A673 (cell line): ENCODE measurements at regions not wholly inside any gene's neighbourhood (a gene's known extent, or its start where the extent isn't known, plus 50 kb on each side); places are given as distances from the start of the nearest gene placed in this dataset.

Source experiments
- BruUV-seq: library from RNA; stranded (reverse); fragments of 400-500 nt; replicated peaks from 2 replicates; lab custom pipeline; 2021; lab: Mats Ljungman, UMichigan
- CTCF ChIA-PET: fragments of 300-600 bp; sonication (Branson Sonifier 250); formaldehyde crosslinking; loops from one replicate; lab custom pipeline; 2022; ENCODE audit warnings: antibody characterized with exemption; lab: Charles Lee
- POLR2A ChIA-PET: fragments of 300-600 bp; sonication (Branson Sonifier 250); formaldehyde crosslinking; loops from one replicate; lab custom pipeline; 2022; ENCODE audit warnings: antibody characterized with exemption; ENCODE audit not compliant: low non-redundant PET; lab: Charles Lee
- DNase-seq: peaks from one replicate; pipeline ENCODE4 v3.0.0-alpha.2; 2015; ENCODE audit warnings: low spot score
- H3K27ac ChIP-seq: fragments of 200-600 bp; sonication (generic); 2 replicates; pipeline ENCODE4 v1.5.1; 2016; ENCODE audit warnings: mixed run types, low read depth, mild to moderate bottlenecking, mixed read lengths, antibody characterized with exemption, low read length; ENCODE audit not compliant: poor library complexity, severe bottlenecking
- H3K27me3 ChIP-seq: fragments of 200-600 bp; sonication (generic); replicated peaks from 2 replicates; pipeline ENCODE4 v1.6.1; 2017; ENCODE audit warnings: mixed run types, low read depth, mild to moderate bottlenecking, mixed read lengths, antibody characterized with exemption, low read length; ENCODE audit not compliant: insufficient read depth, poor library complexity
- H3K36me3 ChIP-seq: fragments of 200-600 bp; sonication (generic); 2 replicates; pipeline ENCODE4 v1.6.1; 2016; ENCODE audit warnings: mixed run types, mild to moderate bottlenecking, mixed read lengths, antibody characterized with exemption, low read length; ENCODE audit not compliant: insufficient read depth, poor library complexity, severe bottlenecking
- H3K4me1 ChIP-seq: fragments of 200-600 bp; sonication (generic); 2 replicates; pipeline ENCODE4 v1.6.1; 2017; ENCODE audit warnings: mixed run types, mild to moderate bottlenecking, mixed read lengths, antibody characterized with exemption, low read length; ENCODE audit not compliant: insufficient read depth, poor library complexity, severe bottlenecking
- H3K4me3 ChIP-seq: fragments of 200-600 bp; sonication (generic); 2 replicates; pipeline ENCODE4 v1.5.1; 2016; ENCODE audit warnings: low read depth, mixed run types, mild to moderate bottlenecking, mixed read lengths, low read length; ENCODE audit not compliant: poor library complexity, severe bottlenecking
- H3K9me3 ChIP-seq: fragments of 200-600 bp; sonication (generic); 2 replicates; pipeline ENCODE4 v1.6.1; 2016; ENCODE audit warnings: mixed run types, low read depth, mild to moderate bottlenecking, mixed read lengths, antibody characterized with exemption, low read length; ENCODE audit not compliant: poor library complexity, severe bottlenecking
- CTCF ChIP-seq: fragments of 300-800, 200-600 bp; sonication (generic); conservative IDR thresholded peaks from 2 replicates; pipeline ENCODE4 v1.5.1; 2017; ENCODE audit warnings: low read depth, mild to moderate bottlenecking, antibody characterized with exemption, low read length, moderate library complexity, mixed read lengths
- EZH2 ChIP-seq: fragments of 200-600 bp; sonication (generic); IDR thresholded peaks from 2 replicates; pipeline ENCODE4 v1.6.1; 2017; ENCODE audit warnings: borderline replicate concordance, low read depth, mild to moderate bottlenecking, mixed read lengths, antibody characterized with exemption, low read length; ENCODE audit not compliant: poor library complexity, severe bottlenecking
- intact Hi-C: fragments of 100-400 bp; cut with micrococcal nuclease; formaldehyde crosslinking; loops from one replicate; pipeline ENCODE4 v1.10.0; 2022; ENCODE audit not compliant: unreplicated experiment

DNA sequence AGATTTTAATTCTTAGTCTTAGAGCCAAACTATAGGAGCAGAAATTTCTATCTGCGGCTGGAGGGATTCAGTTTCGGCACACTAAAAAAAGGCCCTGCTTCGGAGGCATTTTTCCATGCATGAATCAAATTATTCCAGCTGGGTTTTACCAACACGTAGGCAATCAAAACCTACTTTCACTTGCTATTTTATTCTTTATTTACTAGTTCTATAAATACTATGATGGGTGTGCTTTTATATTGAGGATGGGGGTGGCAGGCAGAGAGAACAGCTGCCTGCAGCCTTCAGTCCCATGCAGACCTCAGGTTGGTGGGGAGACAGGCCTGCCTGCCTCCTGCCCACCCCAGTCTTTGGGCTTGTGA lies 609.8 kb downstream of the BCOR start:
- H3K4me3 ChIP-seq, result no peak overlapping the region
- ChIA-PET POLR2A (no interaction called here), CTCF (no interaction called here)
- intact Hi-C loops, result no loop called here
- no peaks in the 10 kb centered on the region for H3K27me3 ChIP-seq
- no peak for DNase-seq
- peaks cover 22% of the 10 kb centered on the region for H3K4me1 ChIP-seq
- H3K27ac ChIP-seq, result no peak overlapping the region
- no peaks in the 10 kb centered on the region for H3K36me3 ChIP-seq
- no peaks in the 10 kb centered on the region for H3K9me3 ChIP-seq
- no peak for TF ChIP-seq EZH2
- no peak for TF ChIP-seq CTCF
- no TSS peak for BruUV-seq

DNA sequence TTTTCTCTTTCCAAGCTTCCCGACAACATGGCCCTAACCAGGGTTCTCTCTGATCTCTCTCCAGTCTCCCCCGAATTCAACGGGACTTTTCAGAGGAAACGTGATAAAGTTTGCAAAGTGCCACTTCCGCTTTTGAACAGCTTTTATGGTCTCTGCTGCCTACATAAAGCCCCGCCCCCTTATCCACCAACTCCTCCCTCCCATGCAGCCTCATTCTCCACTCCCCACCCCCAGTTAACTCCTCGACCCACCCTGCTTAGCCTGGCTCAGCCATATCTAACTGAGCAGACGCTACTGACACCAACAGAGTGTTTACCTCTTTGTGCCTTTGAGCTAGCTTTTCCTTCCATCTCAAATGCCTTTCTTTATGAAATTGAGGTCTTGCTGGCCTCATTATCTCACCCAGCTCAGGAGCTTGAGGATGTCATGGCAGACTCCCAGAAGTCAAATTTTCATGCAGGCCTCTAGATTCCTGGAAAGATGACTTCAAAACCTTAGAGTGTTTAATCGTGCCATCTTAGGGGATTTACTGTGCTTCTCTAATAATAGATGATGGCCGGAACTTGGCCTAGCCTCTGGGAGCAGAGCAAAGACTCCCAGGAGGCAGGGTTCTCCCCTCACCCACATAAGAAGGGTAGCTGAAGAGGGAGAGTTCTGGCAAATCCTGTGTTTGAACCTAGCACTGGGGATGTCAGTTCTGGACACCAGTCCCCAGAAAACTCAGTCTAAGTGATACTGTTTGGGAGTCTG lies 606.0 kb downstream of the BCOR start:
- CTCF ChIA-PET, result no interaction called here
- Histone ChIP-seq H3K4me1 (peaks cover under 1% of the 10 kb centered on the region), H3K4me3 (no peak overlapping the region), H3K27me3 (no peaks in the 10 kb centered on the region), H3K27ac (no peak overlapping the region), H3K36me3 (no peaks in the 10 kb centered on the region), H3K9me3 (no peaks in the 10 kb centered on the region)
- no peak for DNase-seq
- TF ChIP-seq EZH2, result no peak
- no peak for TF ChIP-seq CTCF
- BruUV-seq, result no TSS peak
- POLR2A ChIA-PET, result no interaction called here
- intact Hi-C loops, result loop anchor here (2.0 kb wide), 1 partner anchor 21 kb away; no protein-coding TSS in a partner anchor

- POLR2A ChIA-PET, result no interaction called here
- no TSS peak for BruUV-seq
- DNase-seq, result no peak
- Histone ChIP-seq H3K27ac (no peak overlapping the region), H3K36me3 (no peaks in the 10 kb centered on the region), H3K27me3 (no peaks in the 10 kb centered on the region), H3K4me1 (no peaks in the 10 kb centered on the region), H3K9me3 (no peaks in the 10 kb centered on the region), H3K4me3 (no peak overlapping the region)
- intact Hi-C loops, result loop anchor here (2.0 kb wide), 1 partner anchor 20 kb away; no protein-coding TSS in a partner anchor
- CTCF ChIA-PET, result no interaction called here
- TF ChIP-seq CTCF (no peak), EZH2 (no peak)
Measured at GRCh38 chrX:39492497-39493162, 605.1 kb downstream of the BCOR start.
